HAP-1 (cell line): ENCODE measurements at regions not wholly inside any gene's neighbourhood (a gene's known extent, or its start where the extent isn't known, plus 50 kb on each side); places are given as distances from the start of the nearest gene placed in this dataset.

Source experiments
- DNase-seq, 2 experiments: peaks; one replicate each; pipeline ENCODE4 v3.0.0-alpha.2; 2016 to 2020; ENCODE audit warnings: low spot score in 2 of 2
- H3K27me3 ChIP-seq: fragments of 250-450 bp; sonication (Bioruptor Pico); 2 replicates; pipeline ENCODE4 v1.5.1; 2020; ENCODE audit warnings: low read depth, mild to moderate bottlenecking, moderate library complexity
- H3K36me3 ChIP-seq: fragments of 250-450 bp; sonication (Bioruptor Pico); replicated peaks from 2 replicates; pipeline ENCODE4 v1.5.1; 2020; ENCODE audit warnings: mild to moderate bottlenecking
- H3K4me1 ChIP-seq: fragments of 250-450 bp; sonication (Bioruptor Pico); 2 replicates; pipeline ENCODE4 v1.5.1; 2020; ENCODE audit warnings: mild to moderate bottlenecking
- H3K4me3 ChIP-seq: fragments of 250-450 bp; sonication (Bioruptor Pico); 2 replicates; pipeline ENCODE4 v1.5.1; 2020; ENCODE audit warnings: mild to moderate bottlenecking, moderate library complexity
- H3K9me3 ChIP-seq: fragments of 250-450 bp; sonication (Bioruptor Pico); 2 replicates; pipeline ENCODE4 v1.5.1; 2020; ENCODE audit warnings: mild to moderate bottlenecking, moderate library complexity
- in situ Hi-C: fragments of 300-500 bp; cut with MboI; formaldehyde crosslinking; loops from 3 replicates; pipeline ENCODE4 v1.14.3; 2020; ENCODE audit warnings: low sequenced_read_pairs, inconsistent platforms, mixed read lengths

GRCh38 chr6:134532694-134533624 is 215.0 kb upstream of the SGK1 start:
- H3K4me1 ChIP-seq, result peaks cover 25% of the 10 kb centered on the region
- DNase-seq, result no peak
- no peaks in the 10 kb centered on the region for H3K9me3 ChIP-seq
- no peaks in the 10 kb centered on the region for H3K36me3 ChIP-seq
- H3K4me3 ChIP-seq, result no peak overlapping the region
- in situ Hi-C loops, result no loop called here
- H3K27me3 ChIP-seq, result no peaks in the 10 kb centered on the region

- Histone ChIP-seq H3K4me3 (no peak overlapping the region), H3K9me3 (no peaks in the 10 kb centered on the region), H3K4me1 (peaks cover 36% of the 10 kb centered on the region), H3K27me3 (no peaks in the 10 kb centered on the region), H3K36me3 (no peaks in the 10 kb centered on the region)
- in situ Hi-C loops, result no loop called here
- no peak for DNase-seq
Observed at GRCh38 chr6:134531611-134532010, 213.7 kb upstream of the SGK1 start.

- DNase-seq, result no peak
- H3K4me1 ChIP-seq, result peaks cover 37% of the 10 kb centered on the region
Observed at GRCh38 chr6:134531188-134531551, 213.3 kb upstream of the SGK1 start.

GRCh38 chr6:134529921-134530320 is 212.0 kb upstream of the SGK1 start:
- Histone ChIP-seq H3K4me1 (peaks cover 37% of the 10 kb centered on the region), H3K36me3 (no peaks in the 10 kb centered on the region), H3K9me3 (no peaks in the 10 kb centered on the region), H3K27me3 (no peaks in the 10 kb centered on the region), H3K4me3 (no peak overlapping the region)
- in situ Hi-C loops, result no loop called here
- peak in 1 of 2 experiments; percentile 21 for DNase-seq

More at GRCh38 chr6:134531188-134531551, 213.3 kb upstream of the SGK1 start:
- Histone ChIP-seq H3K9me3 (no peaks in the 10 kb centered on the region), H3K36me3 (no peaks in the 10 kb centered on the region), H3K4me3 (no peak overlapping the region), H3K27me3 (no peaks in the 10 kb centered on the region)
- in situ Hi-C loops, result no loop called here

GRCh38 chr6:134529305-134529704 is 211.4 kb upstream of the SGK1 start:
- no peaks in the 10 kb centered on the region for H3K36me3 ChIP-seq
- in situ Hi-C loops, result no loop called here

GRCh38 chr6:134527108-134527787 is 209.3 kb upstream of the SGK1 start:
- DNase-seq, result peak; percentile 37 to 67
- H3K36me3 ChIP-seq, result no peaks in the 10 kb centered on the region
- H3K27me3 ChIP-seq, result no peaks in the 10 kb centered on the region
- in situ Hi-C loops, result no loop called here
- H3K4me1 ChIP-seq, result peaks cover 37% of the 10 kb centered on the region
- no peaks in the 10 kb centered on the region for H3K9me3 ChIP-seq
- no peak overlapping the region for H3K4me3 ChIP-seq

More at GRCh38 chr6:134529305-134529704, 211.4 kb upstream of the SGK1 start:
- DNase-seq, result no peak
- Histone ChIP-seq H3K27me3 (no peaks in the 10 kb centered on the region), H3K9me3 (no peaks in the 10 kb centered on the region), H3K4me3 (no peak overlapping the region), H3K4me1 (peaks cover 37% of the 10 kb centered on the region)

GRCh38 chr6:134525190-134525868 is 207.4 kb upstream of the SGK1 start:
- no peak overlapping the region for H3K4me3 ChIP-seq
- no peak for DNase-seq
- H3K27me3 ChIP-seq, result no peaks in the 10 kb centered on the region
- H3K9me3 ChIP-seq, result no peaks in the 10 kb centered on the region
- no peaks in the 10 kb centered on the region for H3K36me3 ChIP-seq
- H3K4me1 ChIP-seq, result peaks cover 26% of the 10 kb centered on the region
- in situ Hi-C loops, result no loop called here

GRCh38 chr6:134523903-134524650 is 206.2 kb upstream of the SGK1 start:
- H3K27me3 ChIP-seq, result no peaks in the 10 kb centered on the region
- peaks cover 22% of the 10 kb centered on the region for H3K4me1 ChIP-seq

GRCh38 chr6:134523051-134523450 is 205.1 kb upstream of the SGK1 start:
- DNase-seq, result no peak
- H3K36me3 ChIP-seq, result no peaks in the 10 kb centered on the region
- in situ Hi-C loops, result no loop called here
- H3K4me1 ChIP-seq, result peaks cover 19% of the 10 kb centered on the region
- no peaks in the 10 kb centered on the region for H3K27me3 ChIP-seq
- H3K4me3 ChIP-seq, result no peak overlapping the region
- no peaks in the 10 kb centered on the region for H3K9me3 ChIP-seq

More at GRCh38 chr6:134523903-134524650, 206.2 kb upstream of the SGK1 start:
- in situ Hi-C loops, result no loop called here
- H3K4me3 ChIP-seq, result no peak overlapping the region
- no peak for DNase-seq
- H3K9me3 ChIP-seq, result no peaks in the 10 kb centered on the region
- no peaks in the 10 kb centered on the region for H3K36me3 ChIP-seq

GRCh38 chr6:134521116-134521501 is 203.2 kb upstream of the SGK1 start:
- Histone ChIP-seq H3K27me3 (no peaks in the 10 kb centered on the region), H3K36me3 (no peaks in the 10 kb centered on the region), H3K9me3 (no peaks in the 10 kb centered on the region), H3K4me1 (peaks cover 6% of the 10 kb centered on the region; the same call in 1 of the 2 replicates), H3K4me3 (no peak overlapping the region)
- in situ Hi-C loops, result no loop called here
- no peak for DNase-seq

GRCh38 chr6:134520181-134521115 is 202.5 kb upstream of the SGK1 start:
- Histone ChIP-seq H3K4me1 (peaks cover 6% of the 10 kb centered on the region; the same call in 1 of the 2 replicates), H3K27me3 (no peaks in the 10 kb centered on the region), H3K9me3 (no peaks in the 10 kb centered on the region), H3K36me3 (no peaks in the 10 kb centered on the region), H3K4me3 (no peak overlapping the region)
- in situ Hi-C loops, result no loop called here
- DNase-seq, result no peak

GRCh38 chr6:134519465-134519864 is 201.6 kb upstream of the SGK1 start:
- in situ Hi-C loops, result no loop called here
- DNase-seq, result no peak
- Histone ChIP-seq H3K36me3 (no peaks in the 10 kb centered on the region), H3K27me3 (no peaks in the 10 kb centered on the region), H3K4me1 (peaks cover 6% of the 10 kb centered on the region; the same call in 1 of the 2 replicates), H3K9me3 (no peaks in the 10 kb centered on the region), H3K4me3 (no peak overlapping the region)
